ENCODE measurements at regions not wholly inside any gene's neighbourhood (a gene's known extent, or its start where the extent isn't known, plus 50 kb on each side); places are given as distances from the start of the nearest gene placed in this dataset.

- Mint-ChIP-seq H3K9me3 (no peaks in the 10 kb centered on the region), H3K27ac (no peak overlapping the region), H3K36me3 (no peaks in the 10 kb centered on the region), H3K4me1 (no peaks in the 10 kb centered on the region), H3K4me3 (no peak overlapping the region), H3K27me3 (peaks cover 24 to 26% of the 10 kb centered on the region in 2 donors)
- no peaks in the 10 kb centered on the region for H3K9me3 ChIP-seq
- no peak overlapping the region for H3K27ac ChIP-seq (ENCODE audit: low read length)
- H3K4me3 ChIP-seq (ENCODE audit: control insufficient read depth in 1 of 2, extremely low read depth in 1 of 2, low read length in 1 of 2) = no peak overlapping the region
- POLR2A ChIA-PET = no interaction called here
- CTCF ChIA-PET = interaction anchor here in 1 of 2 donors (0.9 kb wide), 1 partner anchor 9 kb away, joined by 3 read pairs; no protein-coding TSS in a partner anchor
- DNase-seq = no peak
- no peak for ATAC-seq (replicated peaks in 1 of 4)
- no peaks in the 10 kb centered on the region for H3K4me1 ChIP-seq (ENCODE audit: control insufficient read depth in 1 of 2, extremely low read depth in 1 of 2, insufficient read depth in 2 of 2, low read length in 2 of 2)
- no peaks in the 10 kb centered on the region for H3K36me3 ChIP-seq (ENCODE audit: control insufficient read depth in 2 of 2, extremely low read depth in 1 of 2, insufficient read depth in 1 of 2, low read length in 1 of 2)
- H3K27me3 ChIP-seq (replicated peaks in 1 of 2; ENCODE audit: control insufficient read depth in 2 of 2, extremely low read depth in 1 of 2, insufficient read depth in 2 of 2, low read length in 1 of 2) = peaks cover 0 to 5% of the 10 kb centered on the region in 2 experiments
- WGBS (ENCODE audit: insufficient coverage) = 83% methylated on average over 2 of the region's 3 CpGs
Observed at GRCh38 chr15:57881361-57881760, 174.8 kb downstream of the POLR2M start.

DNA sequence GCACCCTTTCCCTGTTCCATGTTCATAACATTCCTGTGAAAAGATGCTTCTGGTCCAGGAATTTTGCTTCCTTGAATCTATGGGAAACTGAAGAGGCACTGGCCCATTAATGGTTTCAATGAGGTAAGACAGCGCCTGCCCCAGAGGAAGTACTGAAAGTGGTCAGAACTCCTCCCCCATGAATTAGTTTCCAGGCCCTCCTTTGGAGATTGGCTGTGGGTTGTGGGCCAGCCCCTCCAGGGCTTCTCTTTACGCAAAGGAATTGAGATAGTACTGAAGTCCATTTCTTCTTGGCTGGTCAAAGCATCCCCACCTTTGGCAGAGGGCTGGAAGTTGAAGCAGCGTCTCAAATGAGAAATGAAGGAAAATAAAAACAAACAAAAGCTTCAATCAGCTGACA is 175.5 kb downstream of the POLR2M start:
- no peaks in the 10 kb centered on the region for H3K36me3 Mint-ChIP-seq
- H3K9me3 ChIP-seq = no peaks in the 10 kb centered on the region
- POLR2A ChIA-PET = no interaction called here

GRCh38 chr15:57883701-57884100 is 177.2 kb downstream of the POLR2M start:
- Mint-ChIP-seq H3K27me3 (peaks cover 27 to 35% of the 10 kb centered on the region in 2 donors), H3K4me1 (no peaks in the 10 kb centered on the region), H3K9me3 (no peaks in the 10 kb centered on the region), H3K27ac (no peak overlapping the region), H3K4me3 (no peak overlapping the region), H3K36me3 (no peaks in the 10 kb centered on the region)
- ChIA-PET CTCF (no interaction called here), POLR2A (no interaction called here)
- Histone ChIP-seq H3K27me3 (replicated peaks in 1 of 2; ENCODE audit: control insufficient read depth in 2 of 2, extremely low read depth in 1 of 2, insufficient read depth in 2 of 2, low read length in 1 of 2) (peaks cover 0 to 7% of the 10 kb centered on the region in 2 experiments), H3K4me1 (ENCODE audit: control insufficient read depth in 1 of 2, extremely low read depth in 1 of 2, insufficient read depth in 2 of 2, low read length in 2 of 2) (no peaks in the 10 kb centered on the region), H3K9me3 (no peaks in the 10 kb centered on the region), H3K36me3 (ENCODE audit: control insufficient read depth in 2 of 2, extremely low read depth in 1 of 2, insufficient read depth in 1 of 2, low read length in 1 of 2) (no peaks in the 10 kb centered on the region), H3K4me3 (ENCODE audit: control insufficient read depth in 1 of 2, extremely low read depth in 1 of 2, low read length in 1 of 2) (no peak overlapping the region), H3K27ac (ENCODE audit: low read length) (no peak overlapping the region)
- no peak for ATAC-seq (replicated peaks in 1 of 4)
- DNase-seq = no peak
- WGBS (ENCODE audit: insufficient coverage) = 86% methylated on average over 1 of the region's 1 CpG

More for the DNA sequence above, 175.5 kb downstream of the POLR2M start:
- Mint-ChIP-seq H3K4me3 (no peak overlapping the region), H3K9me3 (no peaks in the 10 kb centered on the region), H3K27ac (no peak overlapping the region), H3K4me1 (no peaks in the 10 kb centered on the region), H3K27me3 (peaks cover 23 to 26% of the 10 kb centered on the region in 2 donors)
- no peak for DNase-seq
- no peak for ATAC-seq (replicated peaks in 1 of 4)
- Histone ChIP-seq H3K4me1 (ENCODE audit: control insufficient read depth in 1 of 2, extremely low read depth in 1 of 2, insufficient read depth in 2 of 2, low read length in 2 of 2) (no peaks in the 10 kb centered on the region), H3K27ac (ENCODE audit: low read length) (no peak overlapping the region), H3K4me3 (ENCODE audit: control insufficient read depth in 1 of 2, extremely low read depth in 1 of 2, low read length in 1 of 2) (no peak overlapping the region), H3K27me3 (replicated peaks in 1 of 2; ENCODE audit: control insufficient read depth in 2 of 2, extremely low read depth in 1 of 2, insufficient read depth in 2 of 2, low read length in 1 of 2) (peaks cover 0 to 7% of the 10 kb centered on the region in 2 experiments), H3K36me3 (ENCODE audit: control insufficient read depth in 2 of 2, extremely low read depth in 1 of 2, insufficient read depth in 1 of 2, low read length in 1 of 2) (no peaks in the 10 kb centered on the region)
- no CpG with 5 or more reads among the region's 3 CpGs for WGBS (ENCODE audit: insufficient coverage)
- CTCF ChIA-PET = interaction anchor here in 1 of 2 donors (0.7 to 0.9 kb wide), 2 partner anchors 10 to 26 kb away, joined by 3 read pairs; no protein-coding TSS in a partner anchor

- Mint-ChIP-seq H3K4me1 (no peaks in the 10 kb centered on the region), H3K9me3 (no peaks in the 10 kb centered on the region), H3K4me3 (no peak overlapping the region), H3K36me3 (no peaks in the 10 kb centered on the region), H3K27me3 (peaks cover 27 to 35% of the 10 kb centered on the region in 2 donors), H3K27ac (no peak overlapping the region)
- Histone ChIP-seq H3K4me3 (ENCODE audit: control insufficient read depth in 1 of 2, extremely low read depth in 1 of 2, low read length in 1 of 2) (no peak overlapping the region), H3K27ac (ENCODE audit: low read length) (no peak overlapping the region), H3K36me3 (ENCODE audit: control insufficient read depth in 2 of 2, extremely low read depth in 1 of 2, insufficient read depth in 1 of 2, low read length in 1 of 2) (no peaks in the 10 kb centered on the region), H3K27me3 (replicated peaks in 1 of 2; ENCODE audit: control insufficient read depth in 2 of 2, extremely low read depth in 1 of 2, insufficient read depth in 2 of 2, low read length in 1 of 2) (peaks cover 0 to 7% of the 10 kb centered on the region in 2 experiments), H3K9me3 (no peaks in the 10 kb centered on the region), H3K4me1 (ENCODE audit: control insufficient read depth in 1 of 2, extremely low read depth in 1 of 2, insufficient read depth in 2 of 2, low read length in 2 of 2) (no peaks in the 10 kb centered on the region)
- ChIA-PET CTCF (no interaction called here), POLR2A (no interaction called here)
- no peak for DNase-seq
- whole genome bisulfite sequencing (ENCODE audit: insufficient coverage) = no CpG with 5 or more reads among the region's 1 CpG
- no peak for ATAC-seq (replicated peaks in 1 of 4)
Observed at GRCh38 chr15:57884936-57885335, 178.4 kb downstream of the POLR2M start.

- Mint-ChIP-seq H3K9me3 (no peaks in the 10 kb centered on the region), H3K4me1 (no peaks in the 10 kb centered on the region), H3K4me3 (no peak overlapping the region), H3K36me3 (no peaks in the 10 kb centered on the region), H3K27ac (no peak overlapping the region), H3K27me3 (peaks cover 30 to 35% of the 10 kb centered on the region in 2 donors)
- H3K9me3 ChIP-seq = no peaks in the 10 kb centered on the region
- no peak overlapping the region for H3K4me3 ChIP-seq (ENCODE audit: control insufficient read depth in 1 of 2, extremely low read depth in 1 of 2, low read length in 1 of 2)
- ChIA-PET CTCF (no interaction called here), POLR2A (no interaction called here)
- no peak for ATAC-seq (replicated peaks in 1 of 4)
- H3K27ac ChIP-seq (ENCODE audit: low read length) = no peak overlapping the region
- no peak for DNase-seq
- H3K27me3 ChIP-seq (replicated peaks in 1 of 2; ENCODE audit: control insufficient read depth in 2 of 2, extremely low read depth in 1 of 2, insufficient read depth in 2 of 2, low read length in 1 of 2) = peaks cover 0 to 7% of the 10 kb centered on the region in 2 experiments
- H3K4me1 ChIP-seq (ENCODE audit: control insufficient read depth in 1 of 2, extremely low read depth in 1 of 2, insufficient read depth in 2 of 2, low read length in 2 of 2) = no peaks in the 10 kb centered on the region
- WGBS (ENCODE audit: insufficient coverage) = 85% methylated on average over 5 of the region's 5 CpGs
- H3K36me3 ChIP-seq (ENCODE audit: control insufficient read depth in 2 of 2, extremely low read depth in 1 of 2, insufficient read depth in 1 of 2, low read length in 1 of 2) = no peaks in the 10 kb centered on the region
Observed at GRCh38 chr15:57885435-57885834, 178.9 kb downstream of the POLR2M start.

DNA sequence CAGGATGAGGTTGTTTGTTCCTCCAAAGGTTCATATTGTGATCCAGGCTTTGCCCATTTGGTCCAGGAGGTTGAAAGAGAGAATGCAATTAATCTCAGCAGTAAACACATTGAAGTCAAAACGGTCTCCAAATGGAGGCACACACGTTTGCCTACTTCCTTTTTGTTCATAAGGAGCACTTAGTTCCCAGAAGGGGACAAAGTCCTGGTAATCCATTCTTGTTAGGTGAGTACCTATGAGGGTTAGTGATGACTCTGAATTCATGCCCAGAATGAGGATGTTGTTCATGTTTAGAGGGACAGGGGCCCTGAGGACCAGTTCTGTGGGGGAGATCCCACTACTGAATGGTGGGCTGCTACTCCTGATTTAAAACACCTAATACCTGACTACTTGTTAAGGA is 177.7 kb downstream of the ALDH1A2 start:
- H3K36me3 Mint-ChIP-seq = no peaks in the 10 kb centered on the region
- Histone ChIP-seq H3K4me1 (ENCODE audit: control insufficient read depth in 1 of 2, extremely low read depth in 1 of 2, insufficient read depth in 2 of 2, low read length in 2 of 2) (no peaks in the 10 kb centered on the region), H3K4me3 (ENCODE audit: control insufficient read depth in 1 of 2, extremely low read depth in 1 of 2, low read length in 1 of 2) (no peak overlapping the region), H3K9me3 (no peaks in the 10 kb centered on the region), H3K36me3 (ENCODE audit: control insufficient read depth in 2 of 2, extremely low read depth in 1 of 2, insufficient read depth in 1 of 2, low read length in 1 of 2) (no peaks in the 10 kb centered on the region), H3K27ac (ENCODE audit: low read length) (no peak overlapping the region), H3K27me3 (replicated peaks in 1 of 2; ENCODE audit: control insufficient read depth in 2 of 2, extremely low read depth in 1 of 2, insufficient read depth in 2 of 2, low read length in 1 of 2) (peaks cover 0 to 7% of the 10 kb centered on the region in 2 experiments)
- no peaks in the 10 kb centered on the region for H3K4me1 Mint-ChIP-seq
- POLR2A ChIA-PET = no interaction called here
- peaks cover 0 to 4% (median 0%) of the 10 kb centered on the region in 3 donors for H3K9me3 Mint-ChIP-seq
- no peak overlapping the region for H3K27ac Mint-ChIP-seq
- DNase-seq (no peak), ATAC-seq (replicated peaks in 1 of 4) (no peak)
- WGBS (ENCODE audit: insufficient coverage) = 33% methylated on average over 1 of the region's 2 CpGs
- CTCF ChIA-PET = no interaction called here
- peaks cover 26 to 40% of the 10 kb centered on the region in 2 donors for H3K27me3 Mint-ChIP-seq
- no peak overlapping the region for H3K4me3 Mint-ChIP-seq

DNA sequence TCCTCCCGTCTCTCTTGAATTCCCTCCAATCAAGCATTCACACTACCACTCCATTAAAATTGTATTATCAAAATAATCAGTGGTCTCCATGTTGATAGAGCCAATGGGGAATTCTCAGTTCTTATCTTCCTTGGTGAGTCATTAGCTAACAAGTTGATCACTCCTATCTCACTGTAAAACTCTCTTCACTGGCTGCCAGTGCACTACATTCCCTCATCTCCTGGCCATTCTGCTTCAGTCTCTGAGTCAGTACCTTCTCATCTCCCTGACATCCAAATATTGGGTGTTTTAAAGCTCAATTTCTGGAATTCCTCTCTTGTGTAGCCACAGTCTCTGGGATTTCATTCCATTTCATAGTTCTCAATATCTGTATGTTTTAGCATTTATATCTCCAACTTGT is 175.2 kb downstream of the ALDH1A2 start:
- H3K36me3 Mint-ChIP-seq = no peaks in the 10 kb centered on the region
- ChIA-PET CTCF (no interaction called here), POLR2A (no interaction called here)
- peaks cover 0 to 4% (median 0%) of the 10 kb centered on the region in 3 donors for H3K9me3 Mint-ChIP-seq
- peaks cover 15 to 25% of the 10 kb centered on the region in 2 donors for H3K27me3 Mint-ChIP-seq
- DNase-seq = no peak
- H3K36me3 ChIP-seq (ENCODE audit: control insufficient read depth in 2 of 2, extremely low read depth in 1 of 2, insufficient read depth in 1 of 2, low read length in 1 of 2) = no peaks in the 10 kb centered on the region
- H3K9me3 ChIP-seq = no peaks in the 10 kb centered on the region
- no CpG with 5 or more reads among the region's 1 CpG for WGBS (ENCODE audit: insufficient coverage)
- no peak for ATAC-seq (replicated peaks in 1 of 4)
- peaks cover 0 to 4% of the 10 kb centered on the region in 2 experiments for H3K27me3 ChIP-seq (replicated peaks in 1 of 2; ENCODE audit: control insufficient read depth in 2 of 2, extremely low read depth in 1 of 2, insufficient read depth in 2 of 2, low read length in 1 of 2)
- H3K4me3 ChIP-seq (ENCODE audit: control insufficient read depth in 1 of 2, extremely low read depth in 1 of 2, low read length in 1 of 2) = no peak overlapping the region
- H3K27ac ChIP-seq (ENCODE audit: low read length) = no peak overlapping the region
- no peaks in the 10 kb centered on the region for H3K4me1 ChIP-seq (ENCODE audit: control insufficient read depth in 1 of 2, extremely low read depth in 1 of 2, insufficient read depth in 2 of 2, low read length in 2 of 2)
- H3K4me3 Mint-ChIP-seq = no peak overlapping the region
- no peak overlapping the region for H3K27ac Mint-ChIP-seq
- H3K4me1 Mint-ChIP-seq = no peaks in the 10 kb centered on the region
